Panc1 (cell line): ENCODE measurements at regions not wholly inside any gene's neighbourhood (a gene's known extent, or its start where the extent isn't known, plus 50 kb on each side); places are given as distances from the start of the nearest gene placed in this dataset.

Experiments
- ATAC-seq: fragments of 200-7000 bp; cut with Tn5 transposase; 2 replicates; pipeline ENCODE4 v1.9.1; 2020; ENCODE audit warnings: mild to moderate bottlenecking, moderate library complexity
- BruUV-seq: library from RNA; stranded (reverse); fragments of 400-500 nt; replicated peaks from 2 replicates; lab custom pipeline; 2021; lab: Mats Ljungman, UMichigan
- CTCF ChIA-PET: fragments of 300-600 bp; sonication (Branson Sonifier 250); formaldehyde crosslinking; loops from one replicate; lab custom pipeline; 2022; ENCODE audit warnings: antibody characterized with exemption; lab: Charles Lee
- POLR2A ChIA-PET: fragments of 300-600 bp; sonication (Branson Sonifier 250); formaldehyde crosslinking; loops from one replicate; lab custom pipeline; 2022; ENCODE audit warnings: antibody characterized with exemption; lab: Charles Lee
- DNase-seq: peaks from one replicate; pipeline ENCODE4 v3.0.0-alpha.2; 2010; ENCODE audit warnings: low read depth, low spot score
- H3K27ac ChIP-seq: 2 replicates; pipeline ENCODE4 v1.5.1; 2011; ENCODE audit warnings: mild to moderate bottlenecking, low read length, inconsistent platforms
- H3K27me3 ChIP-seq: fragments of 200-500 bp; sonication (Bioruptor generic); 2 replicates; pipeline ENCODE4 v1.6.0; 2014; ENCODE audit warnings: low read length, inconsistent platforms; ENCODE audit not compliant: control insufficient read depth, insufficient read depth
- H3K36me3 ChIP-seq: fragments of 200-500 bp; sonication (Bioruptor generic); 2 replicates; pipeline ENCODE4 v1.5.1; 2014; ENCODE audit warnings: inconsistent platforms, mild to moderate bottlenecking, low read length, moderate library complexity; ENCODE audit not compliant: control insufficient read depth, insufficient read depth
- H3K4me1 ChIP-seq: 2 replicates; pipeline ENCODE4 v1.5.1; 2011; ENCODE audit warnings: inconsistent platforms, mild to moderate bottlenecking, low read length, moderate library complexity; ENCODE audit not compliant: control insufficient read depth, insufficient read depth
- H3K4me3 ChIP-seq, 2 experiments: 2 replicates each; pipeline ENCODE4 v1.5.1; 2011 to 2012; ENCODE audit warnings: low read depth in 2 of 2, low read length in 2 of 2, mild to moderate bottlenecking in 2 of 2, inconsistent platforms in 1 of 2, moderate library complexity in 1 of 2
- H3K9me3 ChIP-seq: fragments of 200-500 bp; sonication (Bioruptor generic); 2 replicates; pipeline ENCODE4 v1.5.1; 2014; ENCODE audit warnings: low read depth, mild to moderate bottlenecking, inconsistent platforms, low read length, moderate library complexity; ENCODE audit not compliant: control insufficient read depth, insufficient read depth
- POLR2AphosphoS5 ChIP-seq: IDR thresholded peaks from 2 replicates; pipeline ENCODE4 v1.6.1; 2012; ENCODE audit warnings: mild to moderate bottlenecking, low read depth, low read length, moderate library complexity
- REST ChIP-seq, 2 experiments: IDR thresholded peaks; 2 replicates each; pipeline ENCODE4 v1.6.1; 2011 to 2012; ENCODE audit warnings: low read depth in 2 of 2, control low read depth in 1 of 2, low read length in 1 of 2, mild to moderate bottlenecking in 1 of 2, moderate library complexity in 1 of 2; ENCODE audit not compliant: insufficient read depth in 1 of 2
- SIN3A ChIP-seq: IDR thresholded peaks from 2 replicates; pipeline ENCODE4 v1.6.1; 2012; ENCODE audit warnings: low read depth, mild to moderate bottlenecking, low read length, moderate library complexity, borderline replicate concordance; ENCODE audit not compliant: insufficient read depth
- TCF7L2 ChIP-seq: IDR thresholded peaks from 2 replicates; pipeline ENCODE4 v1.6.1; 2011; ENCODE audit warnings: mild to moderate bottlenecking, low read depth, low read length, inconsistent platforms
- in situ Hi-C: cut with HindIII; loops from 2 replicates; pipeline ENCODE4 v1.10.0; 2016; ENCODE audit warnings: low sequenced_read_pairs, low pct_unique_long_range_greater_than_20kb
- intact Hi-C: fragments of 100-400 bp; cut with micrococcal nuclease; formaldehyde crosslinking; loops from one replicate; pipeline ENCODE4 v1.10.0; 2022; ENCODE audit not compliant: unreplicated experiment
- TF ChIP-seq, protein P1 (sequence below): fragments of 450-650 bp; IDR thresholded peaks from 2 replicates; pipeline ENCODE4 v1.5.1; 2017; ENCODE audit warnings: mild to moderate bottlenecking

- H3K27me3 ChIP-seq, result no peaks in the 10 kb centered on the region
- no peak overlapping the region for H3K4me3 ChIP-seq
- POLR2A ChIA-PET, result no interaction called here
- intact Hi-C loops (no loop called here), in situ Hi-C loops (no loop called here)
- no peaks in the 10 kb centered on the region for H3K36me3 ChIP-seq
- no peaks in the 10 kb centered on the region for H3K4me1 ChIP-seq
- no peak for ATAC-seq
- CTCF ChIA-PET, result no interaction called here
- TF ChIP-seq TCF7L2 (no peak), REST (IDR thresholded peaks at IDR 0.05; ENCODE audit: insufficient read depth in 1 of 2, low read depth in 2 of 2, low read length in 1 of 2) (no peak), POLR2AphosphoS5 (no peak), SIN3A (no peak)
- TF ChIP-seq, protein P1, sequence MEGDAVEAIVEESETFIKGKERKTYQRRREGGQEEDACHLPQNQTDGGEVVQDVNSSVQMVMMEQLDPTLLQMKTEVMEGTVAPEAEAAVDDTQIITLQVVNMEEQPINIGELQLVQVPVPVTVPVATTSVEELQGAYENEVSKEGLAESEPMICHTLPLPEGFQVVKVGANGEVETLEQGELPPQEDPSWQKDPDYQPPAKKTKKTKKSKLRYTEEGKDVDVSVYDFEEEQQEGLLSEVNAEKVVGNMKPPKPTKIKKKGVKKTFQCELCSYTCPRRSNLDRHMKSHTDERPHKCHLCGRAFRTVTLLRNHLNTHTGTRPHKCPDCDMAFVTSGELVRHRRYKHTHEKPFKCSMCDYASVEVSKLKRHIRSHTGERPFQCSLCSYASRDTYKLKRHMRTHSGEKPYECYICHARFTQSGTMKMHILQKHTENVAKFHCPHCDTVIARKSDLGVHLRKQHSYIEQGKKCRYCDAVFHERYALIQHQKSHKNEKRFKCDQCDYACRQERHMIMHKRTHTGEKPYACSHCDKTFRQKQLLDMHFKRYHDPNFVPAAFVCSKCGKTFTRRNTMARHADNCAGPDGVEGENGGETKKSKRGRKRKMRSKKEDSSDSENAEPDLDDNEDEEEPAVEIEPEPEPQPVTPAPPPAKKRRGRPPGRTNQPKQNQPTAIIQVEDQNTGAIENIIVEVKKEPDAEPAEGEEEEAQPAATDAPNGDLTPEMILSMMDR, result no peak
- no peak for DNase-seq
- no TSS peak for BruUV-seq
- H3K9me3 ChIP-seq, result no peaks in the 10 kb centered on the region; the same call in 1 of the 2 replicates
- H3K27ac ChIP-seq, result no peak overlapping the region
These were observed 1202.5 kb downstream of the DNAJB9 start for GRCh38 chr7:109772161-109772560.

GRCh38 chr7:109782806-109783205 is 1213.1 kb downstream of the DNAJB9 start:
- no peak for DNase-seq
- in situ Hi-C loops, result no loop called here
- Histone ChIP-seq H3K27ac (no peak overlapping the region), H3K9me3 (no peaks in the 10 kb centered on the region), H3K4me3 (no peak overlapping the region), H3K4me1 (no peaks in the 10 kb centered on the region), H3K36me3 (no peaks in the 10 kb centered on the region), H3K27me3 (no peaks in the 10 kb centered on the region)
- no TSS peak for BruUV-seq
- intact Hi-C loops, result no loop called here
- no peak for ATAC-seq
- POLR2A ChIA-PET, result no interaction called here
- TF ChIP-seq REST (IDR thresholded peaks at IDR 0.05; ENCODE audit: insufficient read depth in 1 of 2, low read depth in 2 of 2, low read length in 1 of 2), result no peak
- TF ChIP-seq SIN3A, result no peak
- no peak for TF ChIP-seq TCF7L2
- CTCF ChIA-PET, result no interaction called here
